Myocyte (in vitro differentiated cells): ENCODE measurements at regions not wholly inside any gene's neighbourhood (a gene's known extent, or its start where the extent isn't known, plus 50 kb on each side); places are given as distances from the start of the nearest gene placed in this dataset.
A peak's percentile ranks its signal among the peaks of the same experiment; 100 is the strongest.
"Not testable (repeated sequence)": the region's sequence is repeated elsewhere in the genome, so short reads cannot be mapped to it uniquely, and the experiment has no call there.

ENCODE experiments used
- DNase-seq: peaks from one replicate; pipeline ENCODE4 v3.0.0-alpha.2; 2012; ENCODE audit warnings: low read depth

DNA sequence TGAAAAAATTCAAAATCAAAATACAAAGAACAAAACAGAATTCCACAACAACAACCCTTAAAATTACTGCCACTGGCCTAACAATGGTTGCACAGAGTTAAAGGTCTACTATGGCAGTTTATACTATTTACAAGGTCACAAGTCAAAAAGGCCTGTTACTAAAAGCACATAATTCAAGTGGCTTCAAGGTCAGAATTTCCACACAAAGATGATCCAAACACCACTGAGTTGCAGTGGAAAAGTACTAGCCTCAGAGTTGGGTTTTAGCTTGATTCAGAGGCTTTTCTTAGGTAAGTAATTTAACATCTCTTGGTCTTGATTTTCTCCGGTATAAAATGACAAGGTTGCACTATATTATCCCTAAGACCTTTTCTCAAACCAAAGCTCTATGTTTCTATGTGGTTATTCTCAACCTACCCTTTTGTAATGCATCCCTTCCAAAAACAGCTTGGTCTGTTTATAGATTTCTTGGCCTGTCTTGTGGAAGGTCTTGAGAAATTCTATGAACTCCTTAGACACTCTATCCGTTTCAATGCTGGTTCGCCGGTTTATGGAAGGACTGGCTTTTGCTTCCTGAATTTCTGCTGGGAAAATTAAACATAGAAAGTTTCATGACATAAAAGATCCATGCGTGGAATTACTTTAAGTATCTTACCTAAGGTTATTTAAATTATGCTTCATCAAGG, 69.5 kb downstream of the MDH2 start:
- DNase-seq: not testable (repeated sequence)

DNA sequence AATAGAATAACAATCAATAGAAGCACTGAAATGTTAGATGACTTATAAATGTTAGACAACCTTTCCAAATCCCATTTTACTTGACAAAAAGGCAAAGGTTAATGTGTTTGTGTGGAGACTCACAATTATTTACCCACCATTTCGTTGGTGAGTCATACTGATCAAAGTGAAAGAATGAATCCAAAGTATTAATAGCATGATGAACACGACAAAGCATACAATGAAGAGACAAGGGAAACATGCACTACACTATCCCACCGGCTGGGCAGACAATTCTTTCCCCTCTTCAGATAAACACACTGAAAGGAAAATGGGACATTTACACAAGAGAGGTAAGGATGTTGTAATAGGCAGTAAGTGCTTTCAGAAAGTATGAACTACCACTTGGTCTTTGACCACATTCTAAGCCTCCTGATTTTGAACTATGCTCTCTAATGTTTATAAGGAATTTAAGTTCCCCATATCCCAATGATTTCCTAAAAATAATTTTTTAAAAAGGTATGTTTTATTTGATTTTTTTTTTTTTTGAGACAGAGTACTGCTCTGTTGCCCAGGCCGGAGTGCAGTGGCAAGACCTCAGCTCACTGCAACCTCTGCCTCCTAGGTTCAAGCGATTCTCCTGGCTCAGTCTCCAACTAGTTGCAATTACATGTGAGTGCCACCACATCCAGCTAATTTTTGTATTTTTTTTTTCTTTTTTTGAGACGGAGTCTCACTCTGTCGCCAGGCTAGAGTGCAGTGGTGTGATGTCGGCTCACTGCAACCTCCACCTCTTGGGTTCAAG, 70.5 kb downstream of the MDH2 start:
- not testable (repeated sequence) for DNase-seq

DNA sequence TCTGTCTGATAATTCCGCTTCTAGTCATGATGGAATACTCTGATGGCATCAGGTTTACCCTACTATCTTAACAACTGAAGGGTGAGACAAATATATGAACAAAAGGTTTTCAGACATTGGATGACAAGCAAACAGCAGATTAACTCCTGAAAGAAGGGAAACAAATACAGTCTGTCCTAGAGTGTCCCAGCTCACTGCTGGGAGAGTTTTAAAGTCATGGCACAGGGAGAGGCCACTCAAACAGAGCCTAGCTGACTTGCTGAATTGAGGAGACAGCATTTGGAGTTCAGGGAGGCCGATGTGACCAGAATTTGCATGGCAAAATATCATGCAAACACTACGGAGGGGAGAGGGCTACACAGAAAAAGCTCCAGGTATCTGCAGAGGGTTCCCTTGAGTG, 73.1 kb downstream of the MDH2 start:
- DNase-seq: no peak

DNA sequence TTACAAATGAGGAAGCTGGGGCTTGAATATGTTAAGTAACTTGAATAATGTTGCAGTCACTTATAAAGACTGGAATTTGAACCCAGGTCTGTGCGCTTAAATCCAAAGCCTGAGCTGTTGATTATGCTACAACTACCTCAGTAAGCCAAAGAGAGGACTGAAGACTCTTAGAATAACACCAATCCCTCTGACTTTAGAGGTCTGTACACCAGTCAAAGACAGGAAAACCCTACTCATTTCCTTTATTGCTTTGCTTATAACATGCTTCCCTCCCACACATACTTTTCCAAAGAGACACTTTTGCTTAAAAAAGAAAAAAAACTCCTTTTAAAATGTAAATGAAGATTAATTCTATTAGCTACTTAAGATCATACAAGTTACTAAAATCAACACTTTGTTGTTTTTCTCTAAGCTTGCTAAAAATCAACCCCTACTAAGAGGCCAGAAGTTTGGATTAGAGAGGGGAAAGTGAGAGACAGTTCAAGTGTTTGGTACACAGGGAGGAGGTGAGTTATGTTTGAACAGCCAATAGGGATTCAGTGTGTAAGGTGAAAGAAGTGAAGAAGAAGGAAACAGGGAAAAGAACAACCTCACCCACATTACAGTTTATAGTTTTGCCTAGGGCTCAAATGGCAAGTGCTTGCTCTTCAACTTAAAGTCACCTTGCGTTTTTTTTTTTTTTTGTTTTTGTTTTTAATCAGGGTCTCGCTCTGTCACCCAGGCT, 74.8 kb downstream of the MDH2 start:
- DNase-seq: no peak

DNA sequence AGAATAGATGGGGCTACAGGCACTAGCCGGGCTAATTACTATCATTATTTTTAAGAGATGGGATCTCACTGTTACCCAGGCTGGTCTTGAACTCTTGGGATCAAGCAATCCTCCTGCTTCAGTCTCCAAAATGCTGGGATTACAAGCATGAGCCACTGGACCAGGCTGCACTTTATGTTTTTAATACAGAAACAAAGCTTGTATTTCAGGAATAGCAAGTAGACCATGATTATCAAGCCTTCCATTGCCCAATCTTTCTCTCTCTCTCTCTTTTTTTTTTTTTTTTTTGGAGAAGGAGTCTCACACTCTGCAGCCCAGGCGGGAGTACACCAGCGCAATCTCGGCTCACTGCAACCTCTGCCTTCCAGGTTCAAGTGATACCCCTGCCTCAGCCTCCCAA, 75.4 kb downstream of the MDH2 start:
- no peak for DNase-seq

DNA sequence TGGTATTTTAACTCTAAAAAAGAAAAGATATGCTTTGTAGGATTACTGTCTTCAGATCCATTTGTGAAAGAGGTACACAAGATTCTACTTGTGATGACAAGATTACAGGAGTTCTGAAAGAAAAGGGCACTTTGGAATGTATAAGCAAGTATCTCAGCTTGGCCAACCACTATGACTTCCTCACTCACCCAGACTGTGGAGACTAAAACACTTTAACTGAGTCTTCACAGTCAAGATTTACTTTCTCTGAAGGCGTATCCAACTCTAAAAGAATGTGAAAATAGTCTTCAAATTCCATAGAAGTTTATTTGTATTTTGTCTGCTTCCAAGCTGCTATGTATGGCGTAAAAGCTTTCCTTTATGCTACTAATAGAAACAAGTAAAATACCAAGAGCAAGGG, 76.1 kb upstream of the SRRM3 start:
- no peak for DNase-seq

DNA sequence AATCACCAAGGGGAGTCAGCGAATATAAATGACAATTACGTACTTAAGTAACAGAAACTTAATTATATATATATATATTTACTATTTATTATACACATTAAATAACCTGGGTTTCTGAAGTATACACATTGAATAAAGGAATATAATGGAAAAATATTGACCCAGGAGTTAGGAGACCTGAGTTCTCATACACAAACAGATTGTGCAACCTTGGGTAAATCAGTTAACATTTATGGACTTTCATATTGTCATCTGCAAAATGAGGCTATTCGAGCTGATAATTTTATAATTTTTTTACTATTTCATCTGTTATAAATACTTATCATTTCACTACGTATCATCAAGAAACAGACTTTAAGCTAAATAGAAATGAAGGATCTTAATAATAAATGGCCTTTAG, 75.1 kb upstream of the SRRM3 start:
- DNase-seq: no peak

DNA sequence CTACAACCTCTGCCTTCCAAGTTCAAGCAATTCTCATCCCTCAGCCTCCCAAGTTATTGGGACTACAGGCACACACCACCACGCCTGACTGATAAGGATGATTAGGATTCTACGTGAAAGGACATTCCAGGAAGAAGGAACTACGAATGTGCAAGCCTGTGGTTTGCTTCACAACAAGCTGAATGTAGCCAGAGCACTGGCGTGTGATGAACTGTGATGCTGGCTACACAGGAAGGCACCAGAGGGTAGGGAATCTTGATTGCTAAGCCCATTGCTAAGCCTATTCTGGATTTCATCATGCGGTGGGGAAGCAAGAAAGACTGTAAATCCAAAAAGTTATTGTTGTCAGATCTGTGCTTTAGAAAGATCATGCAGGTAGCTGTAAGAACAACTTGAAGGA, 72.3 kb upstream of the SRRM3 start:
- DNase-seq: no peak

DNA sequence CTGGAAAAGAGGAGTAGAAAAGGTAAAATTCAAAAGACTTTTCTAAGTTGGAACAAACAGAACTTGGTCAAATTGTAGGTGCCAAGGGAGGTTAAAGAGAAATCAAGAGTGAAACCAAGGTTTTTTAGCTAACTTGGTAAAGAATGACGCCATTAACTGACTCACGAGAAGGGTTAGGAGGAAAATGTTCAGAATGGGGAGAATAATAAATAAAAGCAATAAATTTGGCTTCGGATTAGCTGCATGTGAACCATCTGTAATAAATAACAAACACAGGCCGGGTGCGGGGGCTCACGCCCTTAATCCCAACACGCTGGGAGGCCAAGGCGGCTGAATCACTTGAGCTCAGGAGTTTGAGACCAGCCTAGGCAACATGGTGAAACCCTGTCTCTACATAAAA, 71.9 kb upstream of the SRRM3 start:
- DNase-seq: no peak

DNA sequence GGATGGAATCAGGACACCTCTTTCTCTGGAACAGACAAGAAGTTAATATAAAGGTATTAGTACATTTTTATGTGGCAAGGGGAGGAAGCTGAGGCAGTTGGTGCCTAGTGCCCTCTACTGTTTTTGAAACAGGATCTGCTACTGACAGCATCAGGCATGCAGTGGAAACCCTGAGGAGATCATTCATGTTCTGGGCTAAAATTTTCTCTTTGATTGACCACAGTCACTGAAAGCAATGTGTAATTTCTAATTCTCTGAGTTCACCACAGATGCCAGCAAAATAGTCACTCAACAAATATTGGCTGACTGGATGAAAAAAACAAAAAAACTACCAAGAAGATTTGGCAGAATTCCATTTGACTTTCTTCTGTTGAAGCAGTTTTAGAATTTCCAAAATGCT, 71.0 kb upstream of the SRRM3 start:
- peak; percentile 45 for DNase-seq

DNA sequence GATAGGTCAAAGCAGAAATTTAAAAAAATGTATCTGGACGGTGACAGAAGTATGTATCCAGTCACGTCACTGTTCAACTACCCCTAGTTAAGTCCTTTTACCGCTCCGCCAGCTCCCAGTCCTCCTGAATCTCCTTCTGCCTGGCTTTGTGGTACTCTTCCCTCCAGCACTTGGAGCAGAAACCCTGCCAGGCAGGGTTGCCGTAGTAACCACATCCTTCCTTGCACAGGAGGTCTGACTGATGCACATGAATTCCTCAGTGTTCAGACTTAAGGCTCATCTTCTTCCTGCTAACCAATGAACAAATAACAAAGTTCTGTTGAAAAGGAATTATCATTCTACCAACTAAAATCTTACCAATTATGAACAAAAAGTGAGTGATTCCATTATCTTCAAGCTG, 69.8 kb upstream of the SRRM3 start:
- not testable (repeated sequence) for DNase-seq

DNA sequence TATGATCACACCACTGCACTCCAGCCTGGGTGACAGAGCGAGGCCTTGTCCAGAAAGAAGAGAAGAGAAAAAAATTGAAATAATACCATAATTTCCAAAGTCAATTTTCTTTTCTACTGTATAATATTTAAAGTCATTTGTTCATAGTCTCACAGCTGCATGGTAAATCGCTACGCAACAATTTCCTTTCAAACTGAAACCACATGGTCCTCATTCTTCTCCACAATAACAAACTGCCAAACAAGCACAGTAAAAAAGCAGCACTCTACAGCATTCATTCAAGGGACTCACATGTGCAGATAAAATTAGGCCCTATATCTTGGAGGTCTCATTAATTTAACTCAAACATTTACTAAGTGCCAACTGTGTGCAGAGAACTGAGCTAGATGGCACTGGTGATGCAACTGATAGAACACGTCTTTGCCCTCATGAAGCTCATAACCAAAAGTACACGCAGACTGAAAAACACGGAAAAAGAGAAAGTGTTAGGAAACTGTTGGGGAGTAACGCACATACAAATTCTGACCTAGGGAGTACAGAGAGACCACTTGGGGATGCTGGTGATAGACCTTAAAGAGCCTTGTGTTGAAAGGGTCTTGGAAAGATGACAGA, 68.4 kb upstream of the SRRM3 start:
- DNase-seq: no peak

DNA sequence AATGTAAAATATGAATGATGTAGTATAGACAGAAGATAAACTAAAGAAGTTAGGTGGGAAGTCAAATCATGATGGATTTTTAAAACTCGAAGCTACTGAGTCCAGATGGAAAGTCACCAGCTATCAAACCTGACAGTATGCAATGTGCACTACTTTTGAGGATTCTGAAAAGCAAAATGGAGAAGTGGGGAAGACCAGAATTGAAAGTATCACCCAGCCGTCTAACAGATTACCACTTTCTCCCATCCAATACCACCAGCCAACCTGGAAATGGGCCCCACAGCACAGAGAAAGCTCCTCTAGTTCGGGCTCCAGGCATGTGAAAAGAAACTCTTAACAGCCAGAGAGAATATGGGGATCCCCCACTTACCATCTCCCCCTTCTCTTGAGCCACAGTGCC, 67.9 kb upstream of the SRRM3 start:
- DNase-seq: no peak

DNA sequence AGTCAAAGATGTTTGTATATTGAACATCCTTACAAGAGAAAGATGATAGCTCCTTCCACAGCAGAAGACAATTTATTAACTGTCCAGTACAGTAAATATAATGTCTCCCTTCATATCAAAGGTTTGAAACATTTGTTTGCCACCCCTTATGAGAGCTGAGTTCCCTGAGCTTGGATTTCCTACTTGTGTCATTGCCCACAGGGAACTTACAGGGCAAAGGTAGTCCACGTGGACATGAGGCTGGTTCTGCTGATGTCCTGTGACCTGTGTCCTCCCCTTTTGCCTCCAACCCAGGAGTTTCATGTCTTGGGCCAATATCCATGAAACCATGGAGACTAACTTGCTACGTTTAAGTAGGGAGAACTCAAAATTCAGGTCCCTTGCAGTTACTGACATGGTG, 66.4 kb upstream of the SRRM3 start:
- DNase-seq: not testable (repeated sequence)

DNA sequence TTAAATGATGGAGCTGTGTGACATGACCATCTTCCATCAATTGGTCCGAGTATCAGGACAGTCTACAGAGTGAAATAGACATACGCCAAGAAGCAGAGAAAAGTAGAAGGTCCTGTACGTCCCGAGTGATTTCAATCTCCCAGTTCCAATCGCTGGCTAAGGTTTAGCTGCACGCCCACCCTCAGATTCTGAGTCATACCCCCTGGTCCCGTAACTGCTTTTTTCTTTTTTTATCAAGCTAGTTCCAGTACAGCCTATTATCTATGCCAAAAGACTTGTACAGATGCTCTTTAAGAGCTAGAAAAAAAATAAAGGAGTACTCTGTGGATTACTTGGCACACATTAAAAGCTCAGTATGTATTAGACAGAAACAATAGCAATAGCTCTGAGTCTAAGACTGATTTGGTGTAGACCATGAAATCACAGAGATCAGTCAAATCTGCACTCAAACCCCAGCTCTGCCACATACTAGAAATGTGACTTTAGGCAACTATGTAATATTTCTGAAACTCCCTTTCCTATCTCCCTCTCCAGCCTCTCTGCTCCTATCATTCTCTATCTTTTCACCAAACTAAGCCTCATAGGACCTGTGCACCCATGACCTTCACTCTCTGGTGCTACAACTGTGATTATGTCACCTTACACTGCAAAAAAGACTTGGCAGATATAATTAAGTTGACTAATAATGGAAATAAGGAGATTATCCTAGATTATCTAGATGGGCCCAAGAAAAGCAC, 63.0 kb upstream of the SRRM3 start:
- not testable (repeated sequence) for DNase-seq

DNA sequence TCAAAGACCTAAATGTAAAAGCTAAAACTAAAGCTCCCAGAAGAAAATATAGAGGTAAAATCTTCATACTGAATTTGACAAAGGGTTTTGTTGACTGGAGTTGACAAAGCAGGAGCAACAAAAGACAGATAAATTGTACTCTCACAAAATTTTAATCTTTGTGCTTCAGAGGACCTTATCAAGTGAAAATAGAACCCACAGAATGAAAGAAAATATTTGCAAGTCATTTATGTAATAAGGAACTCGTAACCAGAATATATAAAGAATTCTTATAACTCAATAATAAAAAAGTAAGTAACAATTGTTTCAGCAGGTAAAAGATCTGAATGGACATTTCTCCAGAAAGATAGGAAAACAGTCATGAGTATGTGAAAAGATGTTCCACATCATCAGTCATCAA, 62.0 kb upstream of the SRRM3 start:
- DNase-seq: no peak

DNA sequence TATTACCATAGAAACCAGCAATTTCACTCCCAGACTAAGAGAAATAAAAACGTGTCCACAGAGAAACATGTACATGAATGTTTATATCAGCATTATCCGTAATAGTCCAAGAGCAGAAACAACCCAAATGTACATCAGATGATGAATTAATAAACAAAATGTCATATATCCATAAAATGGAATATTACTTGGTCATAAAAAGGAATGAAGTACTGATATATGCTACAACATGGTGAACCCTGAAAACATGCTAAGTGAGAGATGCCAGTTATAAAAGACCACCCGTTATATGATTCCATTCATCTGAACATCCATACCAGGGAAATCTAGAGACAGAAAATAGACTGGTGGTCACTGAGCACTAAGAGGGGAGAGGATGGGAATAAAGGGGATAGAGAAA, 61.4 kb upstream of the SRRM3 start:
- DNase-seq: not testable (repeated sequence)

DNA sequence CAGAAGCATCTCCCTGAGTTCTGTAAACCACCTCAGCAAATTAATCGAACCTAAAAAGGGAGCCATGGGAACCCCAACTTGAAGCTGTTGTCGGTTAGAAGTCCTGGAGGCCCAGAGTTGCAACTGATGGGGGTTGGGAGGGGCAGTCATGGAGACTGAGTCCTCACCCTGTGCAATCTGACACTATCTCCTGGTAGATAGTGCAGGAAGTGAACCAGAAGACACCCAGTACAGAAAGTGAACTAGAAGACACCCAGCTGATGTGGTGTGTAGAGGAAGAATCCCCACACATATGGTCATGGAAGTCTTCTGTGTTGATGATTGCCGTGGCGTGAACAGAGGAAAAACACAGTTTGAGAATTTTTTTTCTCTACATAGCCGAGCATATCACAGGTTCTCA, 58.8 kb upstream of the SRRM3 start:
- no peak for DNase-seq

DNA sequence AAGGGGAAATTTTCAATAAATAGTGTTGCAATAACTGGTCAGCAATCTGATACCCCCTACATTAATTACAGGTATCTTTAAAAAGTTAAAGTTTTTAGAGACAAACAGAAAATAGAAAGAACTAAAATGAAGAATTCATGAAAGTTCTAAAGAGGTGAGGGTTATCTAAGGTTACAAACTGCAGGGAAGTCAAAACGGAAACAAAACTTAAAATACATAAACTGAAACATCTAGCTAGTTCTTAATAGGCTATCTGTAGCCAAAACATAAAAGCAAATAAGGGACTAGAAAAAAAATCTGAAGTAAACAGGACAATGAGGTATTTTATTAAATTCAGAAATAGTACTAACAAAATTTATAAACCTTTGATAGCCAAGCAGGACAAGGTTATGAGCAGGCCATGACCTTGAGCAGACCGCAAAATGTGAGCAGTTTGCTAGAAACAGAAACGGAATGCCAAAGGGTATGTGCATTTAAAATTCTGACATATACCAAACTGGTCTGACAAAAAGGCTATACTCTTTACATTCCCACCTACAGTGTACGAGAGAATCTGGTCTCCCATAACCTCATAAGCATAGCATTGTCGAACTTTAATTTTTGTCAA, 56.9 kb upstream of the SRRM3 start:
- not testable (repeated sequence) for DNase-seq

DNA sequence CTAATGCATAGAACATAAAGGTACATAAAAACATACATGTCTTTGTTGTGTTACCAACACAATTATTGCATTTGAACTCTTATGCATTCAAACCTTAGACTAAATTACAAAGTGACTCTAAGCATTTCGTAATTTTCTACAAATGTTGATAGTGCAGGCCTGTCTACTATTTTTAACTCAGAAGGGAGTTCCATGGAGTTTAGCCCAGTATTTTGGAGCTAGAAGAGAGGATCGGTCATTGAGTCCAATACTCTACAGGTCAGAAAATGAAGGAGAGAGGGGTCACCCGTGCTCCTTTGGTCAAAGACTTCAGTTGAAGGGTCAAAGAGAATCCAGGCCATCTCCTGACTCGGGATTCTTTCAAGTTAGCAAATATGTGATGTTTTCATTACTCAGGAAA, 55.3 kb upstream of the SRRM3 start:
- DNase-seq: no peak

DNA sequence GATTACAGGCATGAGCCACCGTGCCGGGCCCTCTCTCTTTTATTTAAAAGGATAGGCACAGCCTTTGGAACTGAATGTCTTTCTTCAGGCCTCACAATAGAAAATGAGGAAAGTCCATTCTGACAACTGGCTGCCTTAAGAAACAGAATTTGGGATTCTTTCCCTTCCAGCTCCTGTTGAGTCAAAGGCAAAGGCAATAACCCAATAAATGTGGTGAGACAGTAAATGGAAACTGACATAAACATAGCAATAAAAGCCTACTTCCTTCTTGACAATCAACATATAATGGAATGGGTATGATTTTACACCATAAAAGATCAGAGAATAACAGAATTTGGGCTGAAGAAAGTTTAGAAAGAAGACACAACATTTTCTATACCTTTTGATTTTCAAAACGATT, 52.7 kb upstream of the SRRM3 start:
- DNase-seq: not testable (repeated sequence)
